CD4-positive, alpha-beta T cell (primary cell): ENCODE measurements at regions not wholly inside any gene's neighbourhood (a gene's known extent, or its start where the extent isn't known, plus 50 kb on each side); places are given as distances from the start of the nearest gene placed in this dataset.

Experiments
- ATAC-seq: fragments of 200-7000 bp; cut with Tn5 transposase; one replicate; pipeline ENCODE4 v1.10.0; 2022; ENCODE audit warnings: mild to moderate bottlenecking; ENCODE audit not compliant: poor library complexity
- CTCF ChIA-PET: fragments of 350-600 bp; sonication (Branson Sonifier 250); formaldehyde crosslinking; loops from one replicate; lab custom pipeline; 2021; ENCODE audit warnings: antibody characterized with exemption, inconsistent platforms; lab: Charles Lee
- POLR2A ChIA-PET: fragments of 350-600 bp; sonication (Branson Sonifier 250); formaldehyde crosslinking; loops from one replicate; lab custom pipeline; 2021; ENCODE audit warnings: antibody characterized with exemption, inconsistent platforms; lab: Charles Lee
- DNase-seq, 14 experiments: peaks; one replicate each; pipeline ENCODE4 v3.0.0-alpha.2; 2013 to 2020; ENCODE audit warnings: mixed read lengths in 2 of 14
- H3K27ac ChIP-seq, 2 donors: one replicate each; pipeline versions ENCODE4 v1.5.1 to v1.7.0; 2013; ENCODE audit warnings: low read length in 2 of 2, low read depth in 1 of 2, mild to moderate bottlenecking in 1 of 2
- H3K27me3 ChIP-seq, 2 experiments: 1 replicate in 1 of 2; 2 replicates in 1 of 2; pipeline versions ENCODE4 v1.6.1 to v1.7.0; 2013; ENCODE audit warnings: low read length in 2 of 2, control low read depth in 1 of 2, mild to moderate bottlenecking in 1 of 2, moderate library complexity in 1 of 2; ENCODE audit not compliant: insufficient read depth in 2 of 2, control insufficient read depth in 1 of 2
- H3K36me3 ChIP-seq: one replicate; pipeline ENCODE4 v1.6.1; 2013; ENCODE audit warnings: low read length, control low read depth; ENCODE audit not compliant: insufficient read depth
- H3K4me1 ChIP-seq: one replicate; pipeline ENCODE4 v1.6.1; 2013; ENCODE audit warnings: low read length, control low read depth; ENCODE audit not compliant: insufficient read depth
- H3K4me3 ChIP-seq: one replicate; pipeline ENCODE4 v1.5.1; 2013; ENCODE audit warnings: mild to moderate bottlenecking, low read length, moderate library complexity
- H3K9me3 ChIP-seq, 2 experiments: 1 replicate in 1 of 2; 2 replicates in 1 of 2; pipeline versions ENCODE4 v1.6.1 to v1.7.0; 2013; ENCODE audit warnings: low read length in 2 of 2, mild to moderate bottlenecking in 2 of 2, control low read depth in 1 of 2, moderate library complexity in 1 of 2; ENCODE audit not compliant: control insufficient read depth in 1 of 2, insufficient read depth in 1 of 2
- H3K27ac Mint-ChIP-seq: one replicate; pipeline ENCODE4 v1.8.0; 2020; ENCODE audit warnings: mixed read lengths
- H3K27me3 Mint-ChIP-seq: one replicate; pipeline ENCODE4 v1.8.0; 2021; ENCODE audit warnings: mixed read lengths
- H3K36me3 Mint-ChIP-seq: one replicate; pipeline ENCODE4 v1.8.0; 2021; ENCODE audit warnings: low read depth, mixed read lengths
- H3K4me1 Mint-ChIP-seq: one replicate; pipeline ENCODE4 v1.8.0; 2021; ENCODE audit warnings: low read depth, mixed read lengths
- H3K4me3 Mint-ChIP-seq: one replicate; pipeline ENCODE4 v1.8.0; 2020; ENCODE audit warnings: mild to moderate bottlenecking, mixed read lengths
- H3K9me3 Mint-ChIP-seq: one replicate; pipeline ENCODE4 v1.8.0; 2020; ENCODE audit warnings: mixed read lengths
- intact Hi-C, 2 experiments: fragments of 100-400 bp; cut with DNase I in 1 of 2; cut with micrococcal nuclease in 1 of 2; formaldehyde crosslinking; loops; one replicate each; pipeline versions ENCODE4 v1.15.1 to v1.9.0; 2023 to 2025; cut with DNase I, micrococcal nuclease
- TF ChIP-seq, protein P1 (sequence below): fragments of 200-600 bp; IDR thresholded peaks from one replicate; pipeline ENCODE4 v1.8.0; 2022; ENCODE audit warnings: antibody characterized with exemption, mild to moderate bottlenecking

DNA sequence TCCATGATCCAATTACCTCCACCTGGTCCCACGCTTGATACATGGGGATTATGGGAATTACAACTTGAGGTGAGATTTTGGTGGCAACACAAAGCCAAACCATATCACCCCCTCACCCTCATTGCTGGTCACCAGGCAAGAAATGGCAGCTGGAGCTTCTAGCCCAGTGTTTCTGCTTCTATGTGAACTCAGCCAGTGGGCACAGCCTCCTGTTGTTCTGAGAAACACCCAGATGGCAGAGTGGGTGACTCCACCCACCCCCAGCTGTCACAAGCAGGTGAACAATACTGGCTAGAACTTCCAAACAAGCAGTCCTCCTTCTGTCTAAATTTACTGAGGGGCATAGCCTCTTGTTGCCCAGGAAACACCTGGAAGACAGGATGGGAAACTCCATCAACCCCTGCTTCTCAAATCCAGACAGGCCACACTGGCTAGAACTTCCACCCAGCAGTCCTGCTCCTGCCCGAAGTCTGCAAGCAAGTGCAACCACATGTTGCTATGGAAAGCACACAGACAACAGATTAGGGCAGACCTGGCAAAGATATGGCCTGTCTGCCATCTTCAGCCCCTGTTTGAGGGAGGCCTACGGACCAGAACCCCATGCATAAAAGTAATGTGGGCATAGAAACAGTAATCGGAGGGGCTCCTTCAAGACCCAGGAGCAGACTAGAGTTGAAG, 114.1 kb downstream of the DTWD1 start:
- no peaks in the 10 kb centered on the region for H3K36me3 ChIP-seq
- Mint-ChIP-seq H3K9me3 (no peaks in the 10 kb centered on the region), H3K4me3 (no peak overlapping the region), H3K4me1 (no peaks in the 10 kb centered on the region), H3K36me3 (no peaks in the 10 kb centered on the region), H3K27me3 (peaks cover 4% of the 10 kb centered on the region), H3K27ac (no peak overlapping the region)
- H3K4me1 ChIP-seq: no peaks in the 10 kb centered on the region
- H3K9me3 ChIP-seq: no peaks in the 10 kb centered on the region
- H3K27me3 ChIP-seq: no peaks in the 10 kb centered on the region
- ATAC-seq (no peak), DNase-seq (peak in 1 of 14 experiments; percentile 9)
- H3K27ac ChIP-seq: no peak overlapping the region
- TF ChIP-seq, protein P1, sequence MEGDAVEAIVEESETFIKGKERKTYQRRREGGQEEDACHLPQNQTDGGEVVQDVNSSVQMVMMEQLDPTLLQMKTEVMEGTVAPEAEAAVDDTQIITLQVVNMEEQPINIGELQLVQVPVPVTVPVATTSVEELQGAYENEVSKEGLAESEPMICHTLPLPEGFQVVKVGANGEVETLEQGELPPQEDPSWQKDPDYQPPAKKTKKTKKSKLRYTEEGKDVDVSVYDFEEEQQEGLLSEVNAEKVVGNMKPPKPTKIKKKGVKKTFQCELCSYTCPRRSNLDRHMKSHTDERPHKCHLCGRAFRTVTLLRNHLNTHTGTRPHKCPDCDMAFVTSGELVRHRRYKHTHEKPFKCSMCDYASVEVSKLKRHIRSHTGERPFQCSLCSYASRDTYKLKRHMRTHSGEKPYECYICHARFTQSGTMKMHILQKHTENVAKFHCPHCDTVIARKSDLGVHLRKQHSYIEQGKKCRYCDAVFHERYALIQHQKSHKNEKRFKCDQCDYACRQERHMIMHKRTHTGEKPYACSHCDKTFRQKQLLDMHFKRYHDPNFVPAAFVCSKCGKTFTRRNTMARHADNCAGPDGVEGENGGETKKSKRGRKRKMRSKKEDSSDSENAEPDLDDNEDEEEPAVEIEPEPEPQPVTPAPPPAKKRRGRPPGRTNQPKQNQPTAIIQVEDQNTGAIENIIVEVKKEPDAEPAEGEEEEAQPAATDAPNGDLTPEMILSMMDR: no peak
- ChIA-PET CTCF (no interaction called here), POLR2A (no interaction called here)
- no peak overlapping the region for H3K4me3 ChIP-seq
- intact Hi-C loops: no loop called here

DNA sequence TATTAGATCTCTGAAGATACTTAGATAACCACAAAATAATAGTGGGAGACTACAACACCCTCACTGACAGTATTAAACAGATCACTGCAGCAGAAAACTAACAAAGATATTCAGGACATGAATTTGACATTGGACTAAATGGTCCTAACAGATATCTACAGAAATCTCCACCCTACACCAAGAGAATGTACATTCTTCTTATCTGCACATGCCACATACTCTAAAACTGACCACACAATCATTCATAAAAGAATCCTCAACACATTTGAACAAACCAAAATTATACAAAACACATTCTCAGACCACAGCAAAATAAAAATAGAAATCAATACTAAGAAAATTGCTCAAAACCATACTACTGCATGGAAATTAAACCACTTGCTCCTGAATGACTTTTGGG, 116.3 kb downstream of the DTWD1 start:
- POLR2A ChIA-PET: no interaction called here
- Histone ChIP-seq H3K27ac (no peak overlapping the region), H3K9me3 (no peaks in the 10 kb centered on the region), H3K4me1 (no peaks in the 10 kb centered on the region), H3K36me3 (no peaks in the 10 kb centered on the region), H3K4me3 (no peak overlapping the region), H3K27me3 (no peaks in the 10 kb centered on the region)
- CTCF ChIA-PET: no interaction called here
- Mint-ChIP-seq H3K9me3 (no peaks in the 10 kb centered on the region), H3K4me3 (no peak overlapping the region), H3K36me3 (no peaks in the 10 kb centered on the region), H3K27ac (no peak overlapping the region), H3K4me1 (no peaks in the 10 kb centered on the region), H3K27me3 (peaks cover 4% of the 10 kb centered on the region)
- intact Hi-C loops: no loop called here
- DNase-seq (no peak), ATAC-seq (no peak)
- TF ChIP-seq, protein P1: no peak

DNA sequence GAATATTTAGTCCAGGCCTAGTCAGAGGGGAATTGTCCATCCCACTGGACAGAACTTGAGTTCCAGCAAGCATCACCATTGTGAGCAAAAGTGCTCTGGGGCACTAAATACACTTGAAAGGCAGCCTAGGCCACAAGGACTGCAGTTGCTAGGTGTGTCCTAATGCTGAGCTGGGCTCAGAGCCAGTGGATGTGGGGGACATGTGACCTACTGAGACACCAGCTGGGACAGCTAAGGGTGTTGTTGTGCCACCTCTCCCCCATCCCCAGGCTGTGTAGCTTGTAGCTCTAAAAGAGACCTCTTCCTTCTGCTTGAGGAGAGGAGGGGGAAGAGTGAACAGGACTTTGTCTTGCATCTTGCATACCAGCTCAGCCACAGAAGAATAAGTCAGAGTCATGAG, 120.9 kb downstream of the DTWD1 start:
- H3K27ac ChIP-seq: no peak overlapping the region
- Mint-ChIP-seq H3K36me3 (no peaks in the 10 kb centered on the region), H3K27me3 (no peaks in the 10 kb centered on the region), H3K27ac (no peak overlapping the region), H3K4me1 (no peaks in the 10 kb centered on the region), H3K4me3 (no peak overlapping the region), H3K9me3 (no peaks in the 10 kb centered on the region)
- DNase-seq (no peak), ATAC-seq (no peak)
- H3K36me3 ChIP-seq: no peaks in the 10 kb centered on the region
- no peaks in the 10 kb centered on the region for H3K4me1 ChIP-seq
- no peak overlapping the region for H3K4me3 ChIP-seq
- H3K27me3 ChIP-seq: no peaks in the 10 kb centered on the region
- H3K9me3 ChIP-seq: no peaks in the 10 kb centered on the region
- ChIA-PET CTCF (no interaction called here), POLR2A (no interaction called here)
- intact Hi-C loops: no loop called here
- TF ChIP-seq, protein P1: no peak
